K562 (cell line): ENCODE measurements at regions not wholly inside any gene's neighbourhood (a gene's known extent, or its start where the extent isn't known, plus 50 kb on each side); places are given as distances from the start of the nearest gene placed in this dataset.

Source experiments
- ATAC-seq: fragments of 200-7000 bp; cut with Tn5 transposase; 3 replicates; pipeline ENCODE4 v1.9.1; 2020; ENCODE audit warnings: moderate library complexity
- BruUV-seq: library from RNA; stranded (reverse); fragments of 400-500 nt; replicated peaks from 2 replicates; lab custom pipeline; 2021; lab: Mats Ljungman, UMichigan
- CTCF ChIA-PET: fragments of 300-600 bp; formaldehyde crosslinking; extraction: SDS; loops from one replicate; lab custom pipeline; 2021; ENCODE audit warnings: low intra/inter-chr PET ratio; lab: Yijun Ruan, JAX
- POLR2A ChIA-PET: fragments of 300-600, 350-650 bp; sonication (Branson Sonifier 250); formaldehyde crosslinking; extraction: SDS; loops from one replicate; lab custom pipeline; 2021; ENCODE audit warnings: antibody characterized with exemption, inconsistent platforms; lab: Yijun Ruan, JAX
- DNase-seq, 4 experiments: peaks; one replicate each; pipeline versions ENCODE4 v3.0.0 to v3.0.0-alpha.2; 2011 to 2018; ENCODE audit warnings: low spot score in 3 of 4, mixed read lengths in 3 of 4; ENCODE audit errors: extremely low read depth in 1 of 4
- FAIRE-seq: peaks from 2 replicates; lab custom pipeline; 2011; peaks lifted over from hg19 to GRCh38; lab: Jason Lieb, UNC
- H2AFZ ChIP-seq: 2 replicates; pipeline ENCODE4 v1.6.0; 2011; ENCODE audit warnings: low read depth, low read length, control low read depth, inconsistent platforms
- H3K27ac ChIP-seq: fragments of 200-600 bp; 3 replicates; pipeline ENCODE4 v1.8.0; 2011; ENCODE audit warnings: low read depth, mild to moderate bottlenecking, control low read depth, inconsistent platforms, low read length, moderate library complexity, mixed read lengths; ENCODE audit errors: extremely low read depth
- H3K27me3 ChIP-seq, 2 experiments: fragments of 300-600 bp in 1 of 2; 2 replicates in 1 of 2; 3 replicates in 1 of 2; pipeline versions ENCODE4 v1.6.0 to v1.8.0; 2011; ENCODE audit warnings: inconsistent platforms in 2 of 2, low read length in 2 of 2, mild to moderate bottlenecking in 1 of 2, mixed read lengths in 1 of 2, moderate library complexity in 1 of 2; ENCODE audit not compliant: control insufficient read depth in 2 of 2, insufficient read depth in 2 of 2
- H3K36me3 ChIP-seq: fragments of 300-600 bp; 3 replicates; pipeline ENCODE4 v1.8.0; 2011; ENCODE audit warnings: mild to moderate bottlenecking, low read length, inconsistent platforms; ENCODE audit not compliant: control insufficient read depth, insufficient read depth
- H3K4me1 ChIP-seq, 2 experiments: fragments of 200-600 bp in 1 of 2; replicated peaks in 1 of 2; 2 replicates in 1 of 2; 3 replicates in 1 of 2; pipeline versions ENCODE4 v1.5.1 to v1.8.0; 2011; ENCODE audit warnings: inconsistent platforms in 2 of 2, low read length in 2 of 2, mild to moderate bottlenecking in 1 of 2, mixed read lengths in 1 of 2, moderate library complexity in 1 of 2; ENCODE audit not compliant: control insufficient read depth in 2 of 2, insufficient read depth in 2 of 2
- H3K4me2 ChIP-seq: 2 replicates; pipeline ENCODE4 v1.6.1; 2011; ENCODE audit warnings: low read length, control low read depth, inconsistent platforms, mixed read lengths; ENCODE audit not compliant: insufficient read depth
- H3K4me3 ChIP-seq: fragments of 200-600 bp; sonication (generic), shearing (Covaris generic); 2 replicates; pipeline ENCODE4 v1.5.1; 2016; ENCODE audit warnings: control low read depth, inconsistent platforms
- H3K79me2 ChIP-seq: fragments of 200-600 bp; 3 replicates; pipeline ENCODE4 v1.8.0; 2011; ENCODE audit warnings: low read length, inconsistent platforms; ENCODE audit not compliant: control insufficient read depth, insufficient read depth
- H3K9ac ChIP-seq, 2 experiments: 2 replicates each; pipeline versions ENCODE4 v1.6.0 to v1.6.1; 2011; ENCODE audit warnings: low read depth in 2 of 2, low read length in 2 of 2, control low read depth in 1 of 2, inconsistent platforms in 1 of 2, mild to moderate bottlenecking in 1 of 2, mixed read lengths in 1 of 2; ENCODE audit not compliant: insufficient read depth in 1 of 2
- H3K9me1 ChIP-seq: one replicate; pipeline ENCODE4 v1.6.0; 2011; ENCODE audit warnings: inconsistent platforms, mild to moderate bottlenecking, low read length, moderate library complexity; ENCODE audit not compliant: control insufficient read depth, insufficient read depth
- H3K9me3 ChIP-seq: replicated peaks from 2 replicates; pipeline ENCODE4 v1.5.1; 2011; ENCODE audit warnings: low read depth, low read length, inconsistent platforms; ENCODE audit not compliant: control insufficient read depth, insufficient read depth
- H4K20me1 ChIP-seq: replicated peaks from 2 replicates; pipeline ENCODE4 v1.6.1; 2011; ENCODE audit warnings: low read length, inconsistent platforms, mixed read lengths; ENCODE audit not compliant: control insufficient read depth, insufficient read depth
- CBX5 ChIP-seq: IDR thresholded peaks from 2 replicates; pipeline ENCODE4 v1.6.1; 2014; ENCODE audit warnings: low read depth, borderline replicate concordance
- DACH1 ChIP-seq: fragments of 450-650 bp; IDR thresholded peaks from 2 replicates; pipeline ENCODE4 v1.6.1; 2018; ENCODE audit not compliant: partially characterized antibody
- GATAD2B ChIP-seq: fragments of 450-650 bp; IDR thresholded peaks from 2 replicates; pipeline ENCODE4 v1.6.1; 2017; ENCODE audit warnings: mild to moderate bottlenecking, borderline replicate concordance
- HMGN3 ChIP-seq: IDR thresholded peaks from 2 replicates; pipeline ENCODE4 v1.6.1; 2011; ENCODE audit warnings: borderline replicate concordance, low read depth, mild to moderate bottlenecking, mixed read lengths, low read length; ENCODE audit not compliant: insufficient read length; ENCODE audit errors: extremely low read depth
- HNRNPL ChIP-seq: fragments of 200-400 bp; formaldehyde crosslinking; IDR thresholded peaks from 2 replicates; pipeline ENCODE4 v1.6.1; 2017; ENCODE audit warnings: low read depth, mild to moderate bottlenecking, low read length
- NFRKB ChIP-seq: fragments of 450-650 bp; IDR thresholded peaks from 2 replicates; pipeline ENCODE4 v1.6.1; 2016; ENCODE audit warnings: low read depth
- RBM25 ChIP-seq: fragments of 200-400 bp; formaldehyde crosslinking; IDR thresholded peaks from 2 replicates; pipeline ENCODE4 v1.6.1; 2018; ENCODE audit warnings: low read length, low read depth, moderate library complexity; ENCODE audit not compliant: severe bottlenecking
- XRCC5 ChIP-seq: fragments of 200-400 bp; formaldehyde crosslinking; IDR thresholded peaks from 2 replicates; pipeline ENCODE4 v1.6.1; 2017; ENCODE audit warnings: low read depth, mild to moderate bottlenecking, low read length
- ZC3H11A ChIP-seq: IDR thresholded peaks from 2 replicates; pipeline ENCODE4 v1.6.1; 2012; ENCODE audit warnings: low read depth, low read length, improper control_type of control experiment
- whole genome bisulfite sequencing: fragments of 100-300 bp; shearing (Covaris generic); methylation state at CpG from one replicate; pipeline ENCODE4 v1.1.6; 2016; ENCODE audit warnings: low coverage, mixed read lengths; ENCODE audit not compliant: insufficient coverage; ENCODE audit errors: missing lambda C conversion rate; 5-methylcytosine and 5-hydroxymethylcytosine counted together
- in situ Hi-C: fragments of 300-500 bp; cut with MboI; formaldehyde crosslinking; loops from 4 replicates; pipeline ENCODE4 v1.15.0; 2018; ENCODE audit warnings: inconsistent platforms, mixed read lengths
- intact Hi-C: fragments of 100-400 bp; cut with micrococcal nuclease; formaldehyde crosslinking; loops from 2 replicates; pipeline ENCODE4 v1.14.2; 2022

- TF ChIP-seq DACH1 (no peak), XRCC5 (no peak), RBM25 (no peak), NFRKB (no peak), HNRNPL (no peak), CBX5 (no peak), ZC3H11A (no peak), GATAD2B (no peak), HMGN3 (no peak)
- no peak overlapping the region for H3K4me2 ChIP-seq
- ChIA-PET CTCF (no interaction called here), POLR2A (no interaction called here)
- no peak for ATAC-seq
- 7% methylated on average over 3 of the region's 3 CpGs for WGBS
- no TSS peak for BruUV-seq
- intact Hi-C loops (no loop called here), in situ Hi-C loops (no loop called here)
- no peaks in the 10 kb centered on the region; the same call in 1 of the 2 replicates for H3K9me3 ChIP-seq
- DNase-seq: no peak
- H3K79me2 ChIP-seq: no peaks in the 10 kb centered on the region
- no peak for FAIRE-seq
- no peak overlapping the region for H3K4me3 ChIP-seq
- no peak overlapping the region for H3K9ac ChIP-seq
- H3K27ac ChIP-seq: no peak overlapping the region
- no peaks in the 10 kb centered on the region for H3K4me1 ChIP-seq
- no peaks in the 10 kb centered on the region for H3K27me3 ChIP-seq
- no peak overlapping the region for H2AFZ ChIP-seq
- no peaks in the 10 kb centered on the region for H3K36me3 ChIP-seq
- no peaks in the 10 kb centered on the region for H4K20me1 ChIP-seq
- no peaks in the 10 kb centered on the region for H3K9me1 ChIP-seq
Measured at GRCh38 chr1:214997685-214998084, 84.9 kb upstream of the KCNK2 start.
